Activated CD4-positive, alpha-beta T cell treated with anti-CD3 and anti-CD28 coated beads, Interleukin-2, amount 10 ng/mL, durations not matched to agents 7 days and 5 days (primary cell): ENCODE measurements at regions not wholly inside any gene's neighbourhood (a gene's known extent, or its start where the extent isn't known, plus 50 kb on each side); places are given as distances from the start of the nearest gene placed in this dataset.

Experiments
- CTCF ChIA-PET: fragments of 350-600 bp; sonication (Branson Sonifier 250); formaldehyde crosslinking; loops from one replicate; lab custom pipeline; 2021; ENCODE audit warnings: antibody characterized with exemption; lab: Charles Lee
- POLR2A ChIA-PET: fragments of 350-600 bp; sonication (Branson Sonifier 250); formaldehyde crosslinking; loops from one replicate; lab custom pipeline; 2021; ENCODE audit warnings: antibody characterized with exemption; lab: Charles Lee
- DNase-seq: peaks from one replicate; pipeline ENCODE4 v3.0.0-alpha.2; 2020
- H3K27ac Mint-ChIP-seq: one replicate; pipeline ENCODE4 v1.8.0; 2021; ENCODE audit warnings: mild to moderate bottlenecking, moderate library complexity, mixed read lengths
- H3K27me3 Mint-ChIP-seq: one replicate; pipeline ENCODE4 v1.8.0; 2021; ENCODE audit warnings: mixed read lengths
- H3K36me3 Mint-ChIP-seq: one replicate; pipeline ENCODE4 v1.8.0; 2021; ENCODE audit warnings: low read depth, mixed read lengths
- H3K4me1 Mint-ChIP-seq: one replicate; pipeline ENCODE4 v1.8.0; 2021; ENCODE audit warnings: mixed read lengths
- H3K4me3 Mint-ChIP-seq: one replicate; pipeline ENCODE4 v1.8.0; 2021; ENCODE audit warnings: mild to moderate bottlenecking, moderate library complexity, mixed read lengths
- H3K9me3 Mint-ChIP-seq: one replicate; pipeline ENCODE4 v1.8.0; 2021; ENCODE audit warnings: mixed read lengths

GRCh38 chrX:16018291-16018690 lies 105.1 kb upstream of the GRPR start:
- no peaks in the 10 kb centered on the region for H3K27me3 Mint-ChIP-seq
- no peaks in the 10 kb centered on the region for H3K4me1 Mint-ChIP-seq
- H3K36me3 Mint-ChIP-seq: no peaks in the 10 kb centered on the region
- ChIA-PET POLR2A (no interaction called here), CTCF (no interaction called here)
- no peak overlapping the region for H3K4me3 Mint-ChIP-seq
- no peaks in the 10 kb centered on the region for H3K9me3 Mint-ChIP-seq
- no peak overlapping the region for H3K27ac Mint-ChIP-seq
- DNase-seq: no peak

- no peaks in the 10 kb centered on the region for H3K9me3 Mint-ChIP-seq
These were observed 109.2 kb upstream of the GRPR start for GRCh38 chrX:16014171-16014570.

GRCh38 chrX:16012250-16012649 lies 111.1 kb upstream of the GRPR start:
- ChIA-PET POLR2A (no interaction called here), CTCF (no interaction called here)
- Mint-ChIP-seq H3K36me3 (no peaks in the 10 kb centered on the region), H3K27me3 (no peaks in the 10 kb centered on the region), H3K9me3 (no peaks in the 10 kb centered on the region), H3K27ac (no peak overlapping the region), H3K4me1 (no peaks in the 10 kb centered on the region), H3K4me3 (no peak overlapping the region)
- no peak for DNase-seq

More at GRCh38 chrX:16014171-16014570, 109.2 kb upstream of the GRPR start:
- Mint-ChIP-seq H3K27me3 (no peaks in the 10 kb centered on the region), H3K27ac (no peak overlapping the region), H3K36me3 (no peaks in the 10 kb centered on the region), H3K4me3 (no peak overlapping the region), H3K4me1 (no peaks in the 10 kb centered on the region)
- POLR2A ChIA-PET: no interaction called here
- no peak for DNase-seq
- CTCF ChIA-PET: no interaction called here

GRCh38 chrX:16005917-16006316 lies 117.4 kb upstream of the GRPR start:
- Mint-ChIP-seq H3K36me3 (no peaks in the 10 kb centered on the region), H3K27me3 (no peaks in the 10 kb centered on the region), H3K9me3 (no peaks in the 10 kb centered on the region), H3K4me3 (no peak overlapping the region), H3K27ac (no peak overlapping the region), H3K4me1 (no peaks in the 10 kb centered on the region)
- ChIA-PET CTCF (no interaction called here), POLR2A (no interaction called here)
- no peak for DNase-seq

GRCh38 chrX:16002185-16002584 lies 121.2 kb upstream of the GRPR start:
- ChIA-PET CTCF (interaction anchor here (0.5 kb wide), 1 partner anchor 1062 kb away, joined by 5 read pairs; no protein-coding TSS in a partner anchor), POLR2A (no interaction called here)
- no peaks in the 10 kb centered on the region for H3K4me1 Mint-ChIP-seq
- no peak overlapping the region for H3K27ac Mint-ChIP-seq
- no peaks in the 10 kb centered on the region for H3K36me3 Mint-ChIP-seq
- no peak overlapping the region for H3K4me3 Mint-ChIP-seq
- no peak for DNase-seq
- H3K27me3 Mint-ChIP-seq: no peaks in the 10 kb centered on the region
- no peaks in the 10 kb centered on the region for H3K9me3 Mint-ChIP-seq

GRCh38 chrX:15998350-15998749 lies 125.0 kb upstream of the GRPR start:
- ChIA-PET CTCF (no interaction called here), POLR2A (no interaction called here)
- H3K27me3 Mint-ChIP-seq: peaks cover 4% of the 10 kb centered on the region
- no peak for DNase-seq
- no peak overlapping the region for H3K27ac Mint-ChIP-seq
- no peaks in the 10 kb centered on the region for H3K36me3 Mint-ChIP-seq
- peaks cover 3% of the 10 kb centered on the region for H3K9me3 Mint-ChIP-seq
- H3K4me3 Mint-ChIP-seq: no peak overlapping the region
- no peaks in the 10 kb centered on the region for H3K4me1 Mint-ChIP-seq

GRCh38 chrX:15989716-15990115 lies 133.6 kb upstream of the GRPR start:
- POLR2A ChIA-PET: no interaction called here
- Mint-ChIP-seq H3K27ac (no peak overlapping the region), H3K4me3 (no peak overlapping the region), H3K4me1 (no peaks in the 10 kb centered on the region), H3K36me3 (no peaks in the 10 kb centered on the region), H3K9me3 (peaks cover 6% of the 10 kb centered on the region), H3K27me3 (peaks cover 4% of the 10 kb centered on the region)
- DNase-seq: no peak
- CTCF ChIA-PET: interaction anchor here (1.0 kb wide), 1 partner anchor 35 kb away, joined by 3 read pairs; no protein-coding TSS in a partner anchor

GRCh38 chrX:15988661-15989603 lies 134.3 kb upstream of the AP1S2 start:
- H3K4me1 Mint-ChIP-seq: no peaks in the 10 kb centered on the region
- no peak for DNase-seq
- H3K27ac Mint-ChIP-seq: no peak overlapping the region
- CTCF ChIA-PET: no interaction called here
- no peaks in the 10 kb centered on the region for H3K36me3 Mint-ChIP-seq
- no peak overlapping the region for H3K4me3 Mint-ChIP-seq
- peaks cover 2% of the 10 kb centered on the region for H3K27me3 Mint-ChIP-seq
- H3K9me3 Mint-ChIP-seq: peaks cover 3% of the 10 kb centered on the region
- POLR2A ChIA-PET: no interaction called here

- H3K27ac Mint-ChIP-seq: no peak overlapping the region
- no peaks in the 10 kb centered on the region for H3K27me3 Mint-ChIP-seq
- no peak for DNase-seq
- peaks cover 3% of the 10 kb centered on the region for H3K9me3 Mint-ChIP-seq
- no peaks in the 10 kb centered on the region for H3K36me3 Mint-ChIP-seq
- CTCF ChIA-PET: no interaction called here
- no peak overlapping the region for H3K4me3 Mint-ChIP-seq
- no peaks in the 10 kb centered on the region for H3K4me1 Mint-ChIP-seq
- POLR2A ChIA-PET: no interaction called here
These were observed 131.3 kb upstream of the AP1S2 start for GRCh38 chrX:15985937-15986336.

GRCh38 chrX:15983034-15983433 lies 128.4 kb upstream of the AP1S2 start:
- ChIA-PET POLR2A (no interaction called here), CTCF (interaction anchor here (0.6 kb wide), 1 partner anchor 245 kb away, joined by 3 read pairs; the partner anchor contains the start of gene CA5B)
- no peak for DNase-seq
- H3K9me3 Mint-ChIP-seq: peaks cover 3% of the 10 kb centered on the region
- no peak overlapping the region for H3K4me3 Mint-ChIP-seq
- H3K36me3 Mint-ChIP-seq: no peaks in the 10 kb centered on the region
- no peaks in the 10 kb centered on the region for H3K27me3 Mint-ChIP-seq
- no peak overlapping the region for H3K27ac Mint-ChIP-seq
- no peaks in the 10 kb centered on the region for H3K4me1 Mint-ChIP-seq

- Mint-ChIP-seq H3K36me3 (no peaks in the 10 kb centered on the region), H3K9me3 (no peaks in the 10 kb centered on the region), H3K27me3 (no peaks in the 10 kb centered on the region), H3K27ac (no peak overlapping the region), H3K4me3 (no peak overlapping the region), H3K4me1 (no peaks in the 10 kb centered on the region)
- ChIA-PET POLR2A (no interaction called here), CTCF (interaction anchor here (0.9 kb wide), 1 partner anchor 10 kb away, joined by 3 read pairs; no protein-coding TSS in a partner anchor)
- no peak for DNase-seq
These were observed 123.0 kb upstream of the AP1S2 start for GRCh38 chrX:15977644-15978043.

- POLR2A ChIA-PET: no interaction called here
- H3K27me3 Mint-ChIP-seq: no peaks in the 10 kb centered on the region
- no peaks in the 10 kb centered on the region for H3K4me1 Mint-ChIP-seq
- no peaks in the 10 kb centered on the region for H3K36me3 Mint-ChIP-seq
- CTCF ChIA-PET: no interaction called here
- no peak overlapping the region for H3K4me3 Mint-ChIP-seq
- no peak for DNase-seq
- no peaks in the 10 kb centered on the region for H3K9me3 Mint-ChIP-seq
- H3K27ac Mint-ChIP-seq: no peak overlapping the region
These were observed 121.8 kb upstream of the AP1S2 start for GRCh38 chrX:15976396-15976795.

GRCh38 chrX:15973946-15974345 lies 119.3 kb upstream of the AP1S2 start:
- Mint-ChIP-seq H3K4me3 (no peak overlapping the region), H3K27ac (no peak overlapping the region), H3K27me3 (no peaks in the 10 kb centered on the region), H3K4me1 (no peaks in the 10 kb centered on the region), H3K36me3 (no peaks in the 10 kb centered on the region), H3K9me3 (no peaks in the 10 kb centered on the region)
- ChIA-PET CTCF (no interaction called here), POLR2A (no interaction called here)
- no peak for DNase-seq
